ENCODE measurements at regions not wholly inside any gene's neighbourhood (a gene's known extent, or its start where the extent isn't known, plus 50 kb on each side); places are given as distances from the start of the nearest gene placed in this dataset.

GRCh38 chr3:102192575-102192974, 242.2 kb upstream of the ZPLD1 start:
- H3K27ac ChIP-seq (replicated peaks) = no peak overlapping the region
- DNase-seq (ENCODE audit: low read depth in 1 of 2, low spot score in 1 of 2) = no peak
- H3K4me3 ChIP-seq (replicated peaks; ENCODE audit: insufficient read depth, low read length) = no peak overlapping the region
- no peaks in the 10 kb centered on the region for H3K27me3 ChIP-seq (ENCODE audit: insufficient read depth, poor library complexity, severe bottlenecking)
- TF ChIP-seq REST (IDR thresholded peaks at IDR 0.05; ENCODE audit: insufficient replicate concordance, low read depth) (no peak), SPI1 (IDR thresholded peaks at IDR 0.05; ENCODE audit: borderline replicate concordance, low read depth) (no peak), POLR2AphosphoS5 (IDR thresholded peaks at IDR 0.05; ENCODE audit: low read depth) (no peak), GABPA (IDR thresholded peaks at IDR 0.05; ENCODE audit: low read depth) (no peak), CTCF (IDR thresholded peaks at IDR 0.05; ENCODE audit: insufficient read depth, low read length) (no peak)

GRCh38 chr3:102193255-102193654, 241.6 kb upstream of the ZPLD1 start:
- H3K27me3 ChIP-seq (ENCODE audit: insufficient read depth, poor library complexity, severe bottlenecking) = no peaks in the 10 kb centered on the region
- no peak for DNase-seq (ENCODE audit: low read depth in 1 of 2, low spot score in 1 of 2)
- TF ChIP-seq CTCF (IDR thresholded peaks at IDR 0.05; ENCODE audit: insufficient read depth, low read length) = no peak
- TF ChIP-seq REST (IDR thresholded peaks at IDR 0.05; ENCODE audit: insufficient replicate concordance, low read depth) = no peak
- TF ChIP-seq SPI1 (IDR thresholded peaks at IDR 0.05; ENCODE audit: borderline replicate concordance, low read depth) = no peak
- no peak for TF ChIP-seq GABPA (IDR thresholded peaks at IDR 0.05; ENCODE audit: low read depth)
- TF ChIP-seq POLR2AphosphoS5 (IDR thresholded peaks at IDR 0.05; ENCODE audit: low read depth) = no peak
- H3K4me3 ChIP-seq (replicated peaks; ENCODE audit: insufficient read depth, low read length) = no peak overlapping the region
- H3K27ac ChIP-seq (replicated peaks) = no peak overlapping the region

- DNase-seq (ENCODE audit: low read depth in 1 of 2, low spot score in 1 of 2) = no peak
- no peak overlapping the region for H3K4me3 ChIP-seq (replicated peaks; ENCODE audit: insufficient read depth, low read length)
- H3K27me3 ChIP-seq (ENCODE audit: insufficient read depth, poor library complexity, severe bottlenecking) = no peaks in the 10 kb centered on the region
- no peak overlapping the region for H3K27ac ChIP-seq (replicated peaks)
- TF ChIP-seq CTCF (IDR thresholded peaks at IDR 0.05; ENCODE audit: insufficient read depth, low read length) = no peak
- no peak for TF ChIP-seq GABPA (IDR thresholded peaks at IDR 0.05; ENCODE audit: low read depth)
- TF ChIP-seq REST (IDR thresholded peaks at IDR 0.05; ENCODE audit: insufficient replicate concordance, low read depth) = no peak
- TF ChIP-seq SPI1 (IDR thresholded peaks at IDR 0.05; ENCODE audit: borderline replicate concordance, low read depth) = no peak
- TF ChIP-seq POLR2AphosphoS5 (IDR thresholded peaks at IDR 0.05; ENCODE audit: low read depth) = no peak
These were observed 240.8 kb upstream of the ZPLD1 start for GRCh38 chr3:102194001-102194400.

Data from HL-60 (cell line).